ENCODE measurements at regions not wholly inside any gene's neighbourhood (a gene's known extent, or its start where the extent isn't known, plus 50 kb on each side); places are given as distances from the start of the nearest gene placed in this dataset.

DNA sequence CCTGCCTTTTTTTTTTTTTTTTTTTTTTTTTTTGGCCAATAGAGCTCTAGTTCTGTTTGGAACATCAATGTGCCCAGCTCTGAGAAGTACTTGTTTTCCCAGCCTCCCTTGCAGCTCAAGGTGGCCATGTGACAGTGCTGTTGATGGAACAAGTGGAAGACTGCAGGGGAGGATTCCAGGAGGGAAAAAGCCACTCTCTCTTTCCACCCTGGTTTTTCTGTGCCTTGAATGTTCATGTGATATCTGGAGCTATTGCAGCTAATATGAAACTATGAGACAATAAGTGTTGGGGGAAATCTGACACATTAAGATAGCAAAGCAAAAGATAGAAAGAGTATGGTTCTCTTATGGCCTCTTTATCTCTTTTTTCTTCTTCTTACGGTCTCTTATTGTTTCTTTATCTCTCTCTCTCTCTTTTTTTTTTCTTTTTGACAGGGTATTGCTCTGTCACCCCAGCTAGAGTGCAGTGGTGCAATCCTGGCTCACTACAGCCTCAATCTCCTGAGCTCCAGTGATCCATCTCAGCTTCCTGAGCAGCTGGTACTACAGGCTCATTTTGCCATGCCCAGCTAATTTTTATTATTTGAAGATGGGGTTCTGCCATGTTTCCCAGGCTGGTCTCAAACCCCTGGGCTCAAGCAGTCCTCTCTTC, 192.0 kb upstream of the LNX1 start:
- no peak overlapping the region for H3K4me3 ChIP-seq (ENCODE audit: low read depth, low read length)
- DNase-seq (ENCODE audit: low read depth) = no peak
- TF ChIP-seq, protein P1, sequence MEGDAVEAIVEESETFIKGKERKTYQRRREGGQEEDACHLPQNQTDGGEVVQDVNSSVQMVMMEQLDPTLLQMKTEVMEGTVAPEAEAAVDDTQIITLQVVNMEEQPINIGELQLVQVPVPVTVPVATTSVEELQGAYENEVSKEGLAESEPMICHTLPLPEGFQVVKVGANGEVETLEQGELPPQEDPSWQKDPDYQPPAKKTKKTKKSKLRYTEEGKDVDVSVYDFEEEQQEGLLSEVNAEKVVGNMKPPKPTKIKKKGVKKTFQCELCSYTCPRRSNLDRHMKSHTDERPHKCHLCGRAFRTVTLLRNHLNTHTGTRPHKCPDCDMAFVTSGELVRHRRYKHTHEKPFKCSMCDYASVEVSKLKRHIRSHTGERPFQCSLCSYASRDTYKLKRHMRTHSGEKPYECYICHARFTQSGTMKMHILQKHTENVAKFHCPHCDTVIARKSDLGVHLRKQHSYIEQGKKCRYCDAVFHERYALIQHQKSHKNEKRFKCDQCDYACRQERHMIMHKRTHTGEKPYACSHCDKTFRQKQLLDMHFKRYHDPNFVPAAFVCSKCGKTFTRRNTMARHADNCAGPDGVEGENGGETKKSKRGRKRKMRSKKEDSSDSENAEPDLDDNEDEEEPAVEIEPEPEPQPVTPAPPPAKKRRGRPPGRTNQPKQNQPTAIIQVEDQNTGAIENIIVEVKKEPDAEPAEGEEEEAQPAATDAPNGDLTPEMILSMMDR (IDR thresholded peaks at IDR 0.05; ENCODE audit: control insufficient read depth, extremely low read depth, insufficient read depth) = no peak

DNA sequence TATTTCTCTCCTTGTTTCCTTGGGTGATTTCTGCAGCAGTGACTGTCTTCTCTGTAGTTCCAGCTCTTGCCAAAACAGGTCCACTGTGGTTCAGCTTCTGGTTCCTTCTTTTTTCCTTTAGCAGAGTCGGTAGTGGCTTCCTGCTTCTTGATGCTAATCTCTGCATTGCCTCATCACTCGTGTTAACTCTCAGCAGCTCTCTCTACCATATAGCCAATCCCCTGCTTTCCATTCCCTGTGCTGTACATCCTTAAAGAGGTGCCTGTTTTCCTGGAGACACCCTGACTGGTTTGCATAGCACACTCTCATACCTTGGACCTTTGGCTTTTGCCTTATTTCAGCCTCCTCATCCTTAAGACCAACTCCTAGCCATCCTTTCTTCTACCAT, 191.2 kb upstream of the LNX1 start:
- DNase-seq (ENCODE audit: low read depth) = no peak

DNA sequence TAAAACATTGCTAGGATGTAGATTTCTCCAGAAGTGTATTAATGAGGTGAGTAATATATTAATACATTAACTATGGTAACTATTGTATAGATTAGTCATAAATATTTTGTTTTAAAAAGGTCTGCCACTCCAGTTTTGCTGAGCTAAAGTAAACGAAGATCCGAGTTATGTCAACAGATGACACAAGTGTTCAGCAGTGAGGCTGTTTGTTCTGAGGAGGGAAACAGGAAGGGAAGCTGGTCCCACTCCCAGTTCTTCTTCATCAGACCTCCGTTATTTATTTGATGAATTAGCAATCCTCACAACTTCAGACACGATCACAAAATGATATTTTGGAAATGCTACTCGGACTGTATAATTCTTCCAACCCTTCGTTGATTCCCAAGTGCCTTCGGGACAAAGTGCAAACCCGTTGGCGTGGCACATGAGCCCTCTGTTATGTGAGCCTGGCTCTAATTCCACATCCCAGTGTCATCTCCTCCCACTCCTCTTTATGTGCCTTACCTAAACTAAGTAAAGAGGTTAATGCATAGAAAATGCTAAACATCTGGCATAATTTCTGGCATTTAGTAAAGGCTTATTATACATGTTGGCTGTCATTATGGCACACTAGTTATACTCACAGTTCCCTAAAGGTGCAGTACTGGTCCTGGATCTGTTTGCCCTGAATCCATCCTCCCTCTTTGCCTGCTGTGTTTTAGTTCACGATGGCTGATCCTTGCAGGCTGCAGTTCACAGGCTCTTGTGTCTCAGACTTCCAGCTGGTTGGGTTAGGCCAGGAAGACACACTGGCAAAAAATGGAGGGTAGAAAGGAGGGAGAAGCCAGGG, 190.6 kb upstream of the LNX1 start:
- no peak overlapping the region for H3K4me3 ChIP-seq (ENCODE audit: low read depth, low read length)
- DNase-seq (ENCODE audit: low read depth) = peak; percentile 44
- TF ChIP-seq, protein P1 (IDR thresholded peaks at IDR 0.05; ENCODE audit: control insufficient read depth, extremely low read depth, insufficient read depth) = no peak

More for the DNA sequence above, 191.2 kb upstream of the LNX1 start:
- H3K4me3 ChIP-seq (ENCODE audit: low read depth, low read length) = no peak overlapping the region
- TF ChIP-seq, protein P1 (IDR thresholded peaks at IDR 0.05; ENCODE audit: control insufficient read depth, extremely low read depth, insufficient read depth) = no peak

DNA sequence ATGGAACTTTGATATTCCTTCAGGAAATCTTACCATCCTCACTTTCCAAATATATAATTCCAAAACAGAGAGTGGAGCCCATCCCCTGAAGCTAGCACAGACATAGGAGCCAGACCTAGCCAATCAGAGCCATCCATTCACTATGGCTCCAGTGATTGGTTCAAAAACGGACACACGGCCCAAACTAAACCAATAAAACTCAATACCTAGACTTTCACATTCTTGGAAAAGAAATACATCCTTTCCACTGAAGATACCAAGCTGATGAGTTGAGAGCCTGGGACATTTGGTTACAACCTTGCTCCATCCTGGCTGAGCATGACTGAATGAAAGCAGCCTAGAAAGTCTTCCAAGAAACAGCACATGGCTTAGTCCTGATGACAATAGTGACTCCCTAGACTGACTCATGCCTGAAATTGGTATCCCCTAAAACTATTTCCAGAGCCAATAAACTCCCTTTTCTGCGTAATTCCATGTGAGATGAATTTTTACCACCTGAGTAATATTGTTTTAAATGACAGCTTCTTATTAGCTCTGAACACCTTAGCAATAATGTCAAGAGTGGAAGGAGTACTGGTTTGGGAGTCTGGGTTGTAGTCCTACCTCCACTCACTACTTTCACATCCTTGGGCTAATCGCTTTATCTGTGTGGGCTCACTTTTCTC, 189.6 kb upstream of the LNX1 start:
- TF ChIP-seq, protein P1 (IDR thresholded peaks at IDR 0.05; ENCODE audit: control insufficient read depth, extremely low read depth, insufficient read depth) = no peak
- no peak overlapping the region for H3K4me3 ChIP-seq (ENCODE audit: low read depth, low read length)
- no peak for DNase-seq (ENCODE audit: low read depth)

DNA sequence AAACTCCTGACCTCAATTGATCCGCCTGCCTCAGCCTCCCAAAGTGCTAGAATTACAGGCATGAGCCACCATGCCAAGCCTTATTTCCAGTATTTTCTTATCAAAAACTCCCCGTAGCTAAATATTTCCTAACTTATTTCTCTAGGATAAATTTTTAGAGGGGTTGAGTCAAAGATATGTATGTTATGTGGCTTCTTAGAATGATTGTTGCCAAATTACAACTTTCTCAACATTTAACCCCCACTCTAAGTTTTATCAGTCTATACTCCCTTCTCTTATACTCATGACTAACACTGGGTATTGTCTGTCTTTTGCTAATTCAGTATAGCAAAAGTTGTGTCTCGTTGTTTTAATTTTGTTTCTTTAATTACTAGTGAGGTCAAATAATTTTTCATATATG, 187.7 kb upstream of the LNX1 start:
- no peak overlapping the region for H3K4me3 ChIP-seq (ENCODE audit: low read depth, low read length)
- no peak for DNase-seq (ENCODE audit: low read depth)
- TF ChIP-seq, protein P1 (IDR thresholded peaks at IDR 0.05; ENCODE audit: control insufficient read depth, extremely low read depth, insufficient read depth) = no peak

DNA sequence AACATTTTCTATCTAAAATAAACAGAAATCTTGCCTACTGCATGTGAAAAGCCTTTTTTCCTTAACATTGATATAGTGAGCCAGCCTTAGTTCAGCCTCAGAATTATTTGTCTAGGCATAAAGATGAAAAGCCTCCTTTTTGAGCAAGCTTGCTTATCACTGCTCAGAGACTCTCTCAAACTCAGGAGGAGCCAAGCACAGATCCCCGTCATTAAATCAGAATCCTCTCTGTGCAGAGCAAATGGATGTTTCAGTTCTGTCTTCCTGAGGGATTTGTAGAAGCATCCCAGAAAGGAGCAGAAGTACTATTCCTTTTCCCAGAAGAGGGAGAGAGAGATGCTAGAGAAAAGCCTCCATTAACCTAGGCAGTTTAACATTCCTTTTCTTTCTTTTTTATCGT, 186.9 kb upstream of the LNX1 start:
- TF ChIP-seq, protein P1 (IDR thresholded peaks at IDR 0.05; ENCODE audit: control insufficient read depth, extremely low read depth, insufficient read depth) = no peak
- no peak overlapping the region for H3K4me3 ChIP-seq (ENCODE audit: low read depth, low read length)
- DNase-seq (ENCODE audit: low read depth) = no peak
